GM12878 (cell line): ENCODE measurements at regions not wholly inside any gene's neighbourhood (a gene's known extent, or its start where the extent isn't known, plus 50 kb on each side); places are given as distances from the start of the nearest gene placed in this dataset.

Experiments used
- ATAC-seq: fragments of 200-7000 bp; cut with Tn5 transposase; 3 replicates; pipeline ENCODE4 v1.9.1; 2020; ENCODE audit warnings: mild to moderate bottlenecking, moderate library complexity
- BruUV-seq: library from RNA; stranded (reverse); fragments of 400-500 nt; replicated peaks from 2 replicates; lab custom pipeline; 2021; lab: Mats Ljungman, UMichigan
- CTCF ChIA-PET: fragments of 300-600 bp; sonication (Branson Sonifier 250); formaldehyde crosslinking; extraction: SDS; loops from one replicate; lab custom pipeline; 2021; ENCODE audit warnings: inconsistent platforms; lab: Yijun Ruan, JAX
- POLR2A ChIA-PET: fragments of 350-600 bp; formaldehyde crosslinking; extraction: SDS; loops from one replicate; lab custom pipeline; 2021; ENCODE audit warnings: inconsistent platforms; lab: Charles Lee
- RAD21 ChIA-PET: fragments of 300-600 bp; sonication (Branson Sonifier 250); formaldehyde crosslinking; loops from one replicate; lab custom pipeline; 2023; ENCODE audit warnings: antibody characterized with exemption; ENCODE audit not compliant: unreplicated experiment; lab: Charles Lee
- SMC1A ChIA-PET: fragments of 300-600 bp; sonication (Branson Sonifier 250); formaldehyde crosslinking; loops from one replicate; lab custom pipeline; 2023; ENCODE audit not compliant: unreplicated experiment, uncharacterized antibody; lab: Charles Lee
- DNase-seq: peaks from one replicate; pipeline ENCODE4 v3.0.0-alpha.2; 2011; ENCODE audit warnings: low read depth, low spot score
- FAIRE-seq: peaks from 3 replicates; lab custom pipeline; 2011; peaks lifted over from hg19 to GRCh38; lab: Jason Lieb, UNC
- H2AFZ ChIP-seq: 2 replicates; pipeline ENCODE4 v1.6.0; 2011; ENCODE audit warnings: low read depth, low read length, control low read depth; ENCODE audit not compliant: control insufficient read depth
- H3K27ac ChIP-seq: 2 replicates; pipeline ENCODE4 v1.5.1; 2011; ENCODE audit warnings: control low read depth; ENCODE audit not compliant: control insufficient read depth, insufficient read depth
- H3K27me3 ChIP-seq, 2 experiments: replicated peaks in 1 of 2; 2 replicates each; pipeline versions ENCODE4 v1.6.0 to v1.6.1; 2011; ENCODE audit warnings: low read length in 1 of 2; ENCODE audit not compliant: control insufficient read depth in 2 of 2, insufficient read depth in 2 of 2
- H3K36me3 ChIP-seq, 2 experiments: 2 replicates each; pipeline ENCODE4 v1.5.1; 2011; ENCODE audit warnings: low read length in 1 of 2; ENCODE audit not compliant: control insufficient read depth in 2 of 2, insufficient read depth in 2 of 2
- H3K4me1 ChIP-seq: 2 replicates; pipeline ENCODE4 v1.6.1; 2011; ENCODE audit warnings: mild to moderate bottlenecking, low read length, moderate library complexity, mixed read lengths; ENCODE audit not compliant: control insufficient read depth, insufficient read depth
- H3K4me2 ChIP-seq: 2 replicates; pipeline ENCODE4 v1.6.0; 2011; ENCODE audit warnings: control low read depth; ENCODE audit not compliant: control insufficient read depth, insufficient read depth
- H3K4me3 ChIP-seq: fragments of 200-600 bp; sonication (generic); 2 replicates; pipeline ENCODE4 v1.5.1; 2016
- H3K79me2 ChIP-seq: 2 replicates; pipeline ENCODE4 v1.6.0; 2011; ENCODE audit warnings: low read length; ENCODE audit not compliant: control insufficient read depth, insufficient read depth
- H3K9ac ChIP-seq: 2 replicates; pipeline ENCODE4 v1.8.0; 2011; ENCODE audit warnings: low read length, control low read depth, mixed read lengths; ENCODE audit not compliant: control insufficient read depth, insufficient read depth
- H3K9me3 ChIP-seq: replicated peaks from 3 replicates; pipeline ENCODE4 v1.5.1; 2011; ENCODE audit warnings: mild to moderate bottlenecking, low read length; ENCODE audit not compliant: control insufficient read depth, insufficient read depth
- H4K20me1 ChIP-seq: 2 replicates; pipeline ENCODE4 v1.6.0; 2011; ENCODE audit not compliant: control insufficient read depth, insufficient read depth
- BCL3 ChIP-seq: IDR thresholded peaks from 2 replicates; pipeline ENCODE4 v1.6.1; 2011; ENCODE audit warnings: borderline replicate concordance, low read depth, mild to moderate bottlenecking, moderate library complexity, low read length; ENCODE audit not compliant: insufficient read depth, poor library complexity, severe bottlenecking
- BHLHE40 ChIP-seq, 2 experiments: fragments of 450-650 bp in 1 of 2; IDR thresholded peaks; 2 replicates each; pipeline ENCODE4 v1.6.1; 2011 to 2017; ENCODE audit warnings: low read depth in 2 of 2, borderline replicate concordance in 1 of 2, improper control_type of control experiment in 1 of 2, low read length in 1 of 2, mild to moderate bottlenecking in 1 of 2
- CBX3 ChIP-seq: fragments of 200-600 bp; sonication (generic); IDR thresholded peaks from 2 replicates; pipeline ENCODE4 v1.6.1; 2016; ENCODE audit warnings: low read depth, borderline replicate concordance
- CEBPB ChIP-seq, 2 experiments: fragments of 150-350 bp in 1 of 2; IDR thresholded peaks; 2 replicates each; pipeline ENCODE4 v1.6.1; 2012 to 2014; ENCODE audit warnings: low read depth in 2 of 2, low read length in 2 of 2, borderline replicate concordance in 1 of 2, inconsistent platforms in 1 of 2
- HDGF ChIP-seq: fragments of 450-650 bp; IDR thresholded peaks from 2 replicates; pipeline ENCODE4 v1.6.1; 2016; ENCODE audit warnings: antibody characterized with exemption
- NBN ChIP-seq: fragments of 450-650 bp; IDR thresholded peaks from 2 replicates; pipeline ENCODE4 v1.6.1; 2016
- POLR2AphosphoS5 ChIP-seq: IDR thresholded peaks from 2 replicates; pipeline ENCODE4 v1.6.1; 2011; ENCODE audit warnings: mild to moderate bottlenecking, low read length, inconsistent platforms
- ZNF207 ChIP-seq: fragments of 450-650 bp; IDR thresholded peaks from 2 replicates; pipeline ENCODE4 v1.6.1; 2014; ENCODE audit warnings: antibody characterized with exemption, mild to moderate bottlenecking, borderline replicate concordance
- WGBS: methylation state at CpG from one replicate; pipeline ENCODE4 v1.1.6; 2016; ENCODE audit warnings: low lambda C conversion rate; ENCODE audit not compliant: insufficient replicate concordance, insufficient coverage; ENCODE audit errors: missing lambda C conversion rate; 5-methylcytosine and 5-hydroxymethylcytosine counted together
- in situ Hi-C: fragments of 300-500 bp; cut with MboI; formaldehyde crosslinking; loops from 9 replicates; pipeline ENCODE4 v1.14.3; 2018; ENCODE audit warnings: mixed read lengths
- intact Hi-C: fragments of 100-400 bp; cut with micrococcal nuclease; formaldehyde crosslinking; loops from one replicate; pipeline ENCODE4 v1.14.2; 2022; ENCODE audit not compliant: unreplicated experiment
- TF ChIP-seq, protein P1 (sequence below): fragments of 450-650 bp; formaldehyde crosslinking; IDR thresholded peaks from 2 replicates; pipeline ENCODE4 v1.5.0; 2022; ENCODE audit warnings: mild to moderate bottlenecking, missing genetic modification characterization
- TF ChIP-seq, protein P2 (sequence below): IDR thresholded peaks from 2 replicates; pipeline ENCODE4 v1.6.1; 2012; ENCODE audit warnings: low read depth, low read length, improper control_type of control experiment

GRCh38 chr11:101721270-101721669, 137.5 kb upstream of the TRPC6 start (continued):
- TF ChIP-seq ZNF207 (no peak), NBN (no peak), CBX3 (no peak), POLR2AphosphoS5 (no peak), HDGF (no peak), BHLHE40 (IDR thresholded peaks at IDR 0.05; ENCODE audit: borderline replicate concordance in 1 of 2, low read depth in 2 of 2, low read length in 1 of 2) (no peak), CEBPB (IDR thresholded peaks at IDR 0.05; ENCODE audit: borderline replicate concordance in 1 of 2, low read depth in 2 of 2, low read length in 2 of 2) (no peak)
- TF ChIP-seq, protein P1, sequence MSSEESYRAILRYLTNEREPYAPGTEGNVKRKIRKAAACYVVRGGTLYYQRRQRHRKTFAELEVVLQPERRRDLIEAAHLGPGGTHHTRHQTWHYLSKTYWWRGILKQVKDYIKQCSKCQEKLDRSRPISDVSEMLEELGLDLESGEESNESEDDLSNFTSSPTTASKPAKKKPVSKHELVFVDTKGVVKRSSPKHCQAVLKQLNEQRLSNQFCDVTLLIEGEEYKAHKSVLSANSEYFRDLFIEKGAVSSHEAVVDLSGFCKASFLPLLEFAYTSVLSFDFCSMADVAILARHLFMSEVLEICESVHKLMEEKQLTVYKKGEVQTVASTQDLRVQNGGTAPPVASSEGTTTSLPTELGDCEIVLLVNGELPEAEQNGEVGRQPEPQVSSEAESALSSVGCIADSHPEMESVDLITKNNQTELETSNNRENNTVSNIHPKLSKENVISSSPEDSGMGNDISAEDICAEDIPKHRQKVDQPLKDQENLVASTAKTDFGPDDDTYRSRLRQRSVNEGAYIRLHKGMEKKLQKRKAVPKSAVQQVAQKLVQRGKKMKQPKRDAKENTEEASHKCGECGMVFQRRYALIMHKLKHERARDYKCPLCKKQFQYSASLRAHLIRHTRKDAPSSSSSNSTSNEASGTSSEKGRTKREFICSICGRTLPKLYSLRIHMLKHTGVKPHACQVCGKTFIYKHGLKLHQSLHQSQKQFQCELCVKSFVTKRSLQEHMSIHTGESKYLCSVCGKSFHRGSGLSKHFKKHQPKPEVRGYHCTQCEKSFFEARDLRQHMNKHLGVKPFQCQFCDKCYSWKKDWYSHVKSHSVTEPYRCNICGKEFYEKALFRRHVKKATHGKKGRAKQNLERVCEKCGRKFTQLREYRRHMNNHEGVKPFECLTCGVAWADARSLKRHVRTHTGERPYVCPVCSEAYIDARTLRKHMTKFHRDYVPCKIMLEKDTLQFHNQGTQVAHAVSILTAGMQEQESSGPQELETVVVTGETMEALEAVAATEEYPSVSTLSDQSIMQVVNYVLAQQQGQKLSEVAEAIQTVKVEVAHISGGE, result no peak
- TF ChIP-seq, all 136 proteins: peak for 0

GRCh38 chr11:101718402-101718801, 134.6 kb upstream of the TRPC6 start:
- intact Hi-C loops, result no loop called here
- 10% methylated on average over 4 of the region's 4 CpGs for WGBS

More at GRCh38 chr11:101718402-101718801, 134.6 kb upstream of the TRPC6 start:
- ChIA-PET POLR2A (no interaction called here), SMC1A (no interaction called here), RAD21 (no interaction called here), CTCF (no interaction called here)
- ATAC-seq (no peak), DNase-seq (no peak), FAIRE-seq (no peak)
- Histone ChIP-seq H3K27ac (no peak overlapping the region), H3K9me3 (no peaks in the 10 kb centered on the region), H3K9ac (no peak overlapping the region), H3K36me3 (no peaks in the 10 kb centered on the region), H3K4me1 (no peaks in the 10 kb centered on the region), H3K27me3 (no peaks in the 10 kb centered on the region), H3K4me3 (no peak overlapping the region), H3K79me2 (no peaks in the 10 kb centered on the region), H2AFZ (no peak overlapping the region), H4K20me1 (no peaks in the 10 kb centered on the region), H3K4me2 (no peak overlapping the region)
- no TSS peak for BruUV-seq
- TF ChIP-seq BCL3, result peak; percentile 52
- TF ChIP-seq, protein P2, sequence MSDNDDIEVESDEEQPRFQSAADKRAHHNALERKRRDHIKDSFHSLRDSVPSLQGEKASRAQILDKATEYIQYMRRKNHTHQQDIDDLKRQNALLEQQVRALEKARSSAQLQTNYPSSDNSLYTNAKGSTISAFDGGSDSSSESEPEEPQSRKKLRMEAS, result no peak
- in situ Hi-C loops, result no loop called here
